Stimulated activated CD4-positive, alpha-beta T cell treated with anti-CD3 and anti-CD28 coated beads, Interleukin-1b, Interleukin-23, amount 100 ng/mL, for 48 hours (primary cell): ENCODE measurements at regions not wholly inside any gene's neighbourhood (a gene's known extent, or its start where the extent isn't known, plus 50 kb on each side); places are given as distances from the start of the nearest gene placed in this dataset.
"Not testable (repeated sequence)": the region's sequence is repeated elsewhere in the genome, so short reads cannot be mapped to it uniquely, and the experiment has no call there.

Experiments
- DNase-seq: peaks from one replicate; pipeline ENCODE4 v3.0.0-alpha.2; 2020

GRCh38 chr13:53305419-53305818, 276.8 kb downstream of the OLFM4 start:
- DNase-seq = not testable (repeated sequence)

- DNase-seq = no peak
Measured at GRCh38 chr13:53310786-53311185, 282.2 kb downstream of the OLFM4 start.

- DNase-seq = no peak
Measured at GRCh38 chr13:53311561-53311960, 282.9 kb downstream of the OLFM4 start.

- no peak for DNase-seq
Measured at GRCh38 chr13:53321296-53321801, 292.7 kb downstream of the OLFM4 start.

- no peak for DNase-seq
Measured at GRCh38 chr13:53324656-53325055, 296.0 kb downstream of the OLFM4 start.

GRCh38 chr13:53326716-53327115, 298.1 kb downstream of the OLFM4 start:
- DNase-seq = no peak

GRCh38 chr13:53327680-53328315, 299.2 kb downstream of the OLFM4 start:
- DNase-seq = no peak

GRCh38 chr13:53336441-53337160, 308.0 kb downstream of the OLFM4 start:
- DNase-seq = no peak

- DNase-seq = no peak
Measured at GRCh38 chr13:53338760-53339159, 310.1 kb downstream of the OLFM4 start.

GRCh38 chr13:53340505-53341143, 312.0 kb downstream of the OLFM4 start:
- DNase-seq = no peak

GRCh38 chr13:53341144-53341510, 312.5 kb downstream of the OLFM4 start:
- no peak for DNase-seq

- DNase-seq = no peak
Measured at GRCh38 chr13:53342623-53343360, 314.2 kb downstream of the OLFM4 start.

- DNase-seq = no peak
Measured at GRCh38 chr13:53343361-53343744, 314.7 kb downstream of the OLFM4 start.

- DNase-seq = no peak
Measured at GRCh38 chr13:53351021-53351420, 322.4 kb downstream of the OLFM4 start.

- no peak for DNase-seq
Measured at GRCh38 chr13:53357582-53357981, 329.0 kb downstream of the OLFM4 start.

- no peak for DNase-seq
Measured at GRCh38 chr13:53368948-53369347, 340.3 kb downstream of the OLFM4 start.

GRCh38 chr13:53379485-53379884, 350.9 kb downstream of the OLFM4 start:
- no peak for DNase-seq

GRCh38 chr13:53382008-53382407, 353.4 kb downstream of the OLFM4 start:
- DNase-seq = no peak

GRCh38 chr13:53398051-53398450, 369.4 kb downstream of the OLFM4 start:
- no peak for DNase-seq

GRCh38 chr13:53405616-53406015, 377.0 kb downstream of the OLFM4 start:
- no peak for DNase-seq

GRCh38 chr13:53408306-53408705, 379.7 kb downstream of the OLFM4 start:
- no peak for DNase-seq

- DNase-seq = no peak
Measured at GRCh38 chr13:53408847-53409568, 380.4 kb downstream of the OLFM4 start.

GRCh38 chr13:53411463-53411862, 382.9 kb downstream of the OLFM4 start:
- no peak for DNase-seq
